Loucy (cell line): ENCODE measurements at regions not wholly inside any gene's neighbourhood (a gene's known extent, or its start where the extent isn't known, plus 50 kb on each side); places are given as distances from the start of the nearest gene placed in this dataset.

Experiments
- EZH2phosphoT487 ChIP-seq: fragments of 200-600 bp; IDR thresholded peaks from 2 replicates; pipeline ENCODE4 v1.6.1; 2018; ENCODE audit warnings: antibody characterized with exemption, mild to moderate bottlenecking, moderate library complexity, borderline replicate concordance
- TF ChIP-seq, protein P1 (sequence below): fragments of 200-600 bp; sonication (generic); conservative IDR thresholded peaks from 2 replicates; pipeline ENCODE4 v1.5.1; 2014; ENCODE audit warnings: mild to moderate bottlenecking, antibody characterized with exemption, low read length

DNA sequence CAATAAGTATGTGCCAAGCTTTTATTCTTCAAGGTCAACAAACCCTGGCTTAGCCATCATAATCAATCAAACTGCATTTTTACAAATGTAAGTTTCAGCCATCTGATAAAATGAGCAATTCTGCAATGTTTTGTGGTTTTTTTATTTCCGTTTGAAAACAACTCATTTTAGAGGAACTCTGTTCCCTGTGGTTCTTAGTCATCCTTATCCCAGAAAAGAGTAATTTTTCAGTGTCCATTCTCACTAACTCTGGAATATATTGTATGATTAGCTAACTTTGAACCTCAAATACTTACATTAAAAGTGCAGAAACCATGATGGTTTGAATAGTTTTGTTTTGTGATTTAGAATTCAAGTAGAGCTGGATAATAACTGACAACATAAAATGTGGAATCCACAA, 87.6 kb downstream of the IRS2 start:
- no peak for TF ChIP-seq EZH2phosphoT487
- TF ChIP-seq, protein P1, sequence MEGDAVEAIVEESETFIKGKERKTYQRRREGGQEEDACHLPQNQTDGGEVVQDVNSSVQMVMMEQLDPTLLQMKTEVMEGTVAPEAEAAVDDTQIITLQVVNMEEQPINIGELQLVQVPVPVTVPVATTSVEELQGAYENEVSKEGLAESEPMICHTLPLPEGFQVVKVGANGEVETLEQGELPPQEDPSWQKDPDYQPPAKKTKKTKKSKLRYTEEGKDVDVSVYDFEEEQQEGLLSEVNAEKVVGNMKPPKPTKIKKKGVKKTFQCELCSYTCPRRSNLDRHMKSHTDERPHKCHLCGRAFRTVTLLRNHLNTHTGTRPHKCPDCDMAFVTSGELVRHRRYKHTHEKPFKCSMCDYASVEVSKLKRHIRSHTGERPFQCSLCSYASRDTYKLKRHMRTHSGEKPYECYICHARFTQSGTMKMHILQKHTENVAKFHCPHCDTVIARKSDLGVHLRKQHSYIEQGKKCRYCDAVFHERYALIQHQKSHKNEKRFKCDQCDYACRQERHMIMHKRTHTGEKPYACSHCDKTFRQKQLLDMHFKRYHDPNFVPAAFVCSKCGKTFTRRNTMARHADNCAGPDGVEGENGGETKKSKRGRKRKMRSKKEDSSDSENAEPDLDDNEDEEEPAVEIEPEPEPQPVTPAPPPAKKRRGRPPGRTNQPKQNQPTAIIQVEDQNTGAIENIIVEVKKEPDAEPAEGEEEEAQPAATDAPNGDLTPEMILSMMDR = no peak
